ENCODE measurements at regions not wholly inside any gene's neighbourhood (a gene's known extent, or its start where the extent isn't known, plus 50 kb on each side); places are given as distances from the start of the nearest gene placed in this dataset.

GRCh38 chr2:150129921-150130575 lies 357.4 kb downstream of the RND3 start:
- DNase-seq = no peak
- Histone ChIP-seq H3K4me1 (peaks cover 0 to 6% (median 1%) of the 10 kb centered on the region in 4 donors), H3K9me3 (no peaks in the 10 kb centered on the region), H3K27ac (no peak overlapping the region), H3K27me3 (no peaks in the 10 kb centered on the region), H3K36me3 (no peaks in the 10 kb centered on the region), H3K4me3 (no peak overlapping the region)
- TF ChIP-seq CTCF (IDR thresholded peaks at IDR 0.05) (no peak), EP300 (IDR thresholded peaks at IDR 0.05; ENCODE audit: low read depth) (no peak), POLR2A (IDR thresholded peaks at IDR 0.05) (no peak), POLR2AphosphoS5 (IDR thresholded peaks at IDR 0.05) (no peak)
- 74 to 78% methylated on average over 4 to 5 of the region's 5 CpGs for WGBS, 2 donors (ENCODE audit: low coverage in 1 of 2)
- intact Hi-C loops (cut with DNase I; ENCODE audit: low total_unique reads) = no loop called here
- in situ Hi-C loops (cut with MboI; ENCODE audit: low pct_ligation_motif_present in 1 of 4, low pct_unique_long_range_greater_than_20kb in 1 of 4, low sequenced_read_pairs in 3 of 4) = no loop called here

GRCh38 chr2:150127995-150128394 lies 359.5 kb downstream of the RND3 start:
- no peaks in the 10 kb centered on the region for H3K27me3 ChIP-seq
- in situ Hi-C loops (cut with MboI; ENCODE audit: low pct_ligation_motif_present in 1 of 4, low pct_unique_long_range_greater_than_20kb in 1 of 4, low sequenced_read_pairs in 3 of 4) = no loop called here
- no peaks in the 10 kb centered on the region for H3K9me3 ChIP-seq
- H3K4me1 ChIP-seq = peaks cover 0 to 3% (median 0%) of the 10 kb centered on the region in 4 donors
- no peaks in the 10 kb centered on the region for H3K36me3 ChIP-seq
- 67 to 69% methylated on average over 3 to 4 of the region's 4 CpGs for WGBS, 2 donors (ENCODE audit: low coverage in 1 of 2)
- H3K4me3 ChIP-seq = no peak overlapping the region
- intact Hi-C loops (cut with DNase I; ENCODE audit: low total_unique reads) = no loop called here
- no peak for TF ChIP-seq EP300 (IDR thresholded peaks at IDR 0.05; ENCODE audit: low read depth)
- TF ChIP-seq CTCF (IDR thresholded peaks at IDR 0.05) = no peak
- no peak for TF ChIP-seq POLR2AphosphoS5 (IDR thresholded peaks at IDR 0.05)
- no peak for TF ChIP-seq POLR2A (IDR thresholded peaks at IDR 0.05)
- no peak for DNase-seq
- H3K27ac ChIP-seq = no peak overlapping the region

- DNase-seq = no peak
- in situ Hi-C loops (cut with MboI; ENCODE audit: low pct_ligation_motif_present in 1 of 4, low pct_unique_long_range_greater_than_20kb in 1 of 4, low sequenced_read_pairs in 3 of 4) = no loop called here
These were observed 360.0 kb downstream of the RND3 start for GRCh38 chr2:150127346-150127990.

More at GRCh38 chr2:150127346-150127990, 360.0 kb downstream of the RND3 start:
- no peak overlapping the region for H3K4me3 ChIP-seq
- 63 to 70% methylated on average over 5 to 6 of the region's 6 CpGs for WGBS, 2 donors (ENCODE audit: low coverage in 1 of 2)
- H3K27ac ChIP-seq = no peak overlapping the region
- H3K36me3 ChIP-seq = no peaks in the 10 kb centered on the region
- H3K9me3 ChIP-seq = no peaks in the 10 kb centered on the region
- intact Hi-C loops (cut with DNase I; ENCODE audit: low total_unique reads) = no loop called here
- H3K27me3 ChIP-seq = no peaks in the 10 kb centered on the region
- peaks cover 0 to 3% (median 0%) of the 10 kb centered on the region in 4 donors for H3K4me1 ChIP-seq
- TF ChIP-seq POLR2AphosphoS5 (IDR thresholded peaks at IDR 0.05) (no peak), CTCF (IDR thresholded peaks at IDR 0.05) (no peak), POLR2A (IDR thresholded peaks at IDR 0.05) (no peak), EP300 (IDR thresholded peaks at IDR 0.05; ENCODE audit: low read depth) (no peak)
